Activated T-helper 1 cell treated with anti-CD3 and anti-CD28 coated beads, Interleukin-2, amount 50 U/mL, for 16 hours (primary cell): ENCODE measurements at regions not wholly inside any gene's neighbourhood (a gene's known extent, or its start where the extent isn't known, plus 50 kb on each side); places are given as distances from the start of the nearest gene placed in this dataset.
"Not testable (repeated sequence)": the region's sequence is repeated elsewhere in the genome, so short reads cannot be mapped to it uniquely, and the experiment has no call there.

Source experiments
- DNase-seq, 2 donors: peaks; one replicate each; pipeline ENCODE4 v3.0.0-alpha.2; 2020; ENCODE audit warnings: low read depth in 1 of 2, low spot score in 1 of 2

DNA sequence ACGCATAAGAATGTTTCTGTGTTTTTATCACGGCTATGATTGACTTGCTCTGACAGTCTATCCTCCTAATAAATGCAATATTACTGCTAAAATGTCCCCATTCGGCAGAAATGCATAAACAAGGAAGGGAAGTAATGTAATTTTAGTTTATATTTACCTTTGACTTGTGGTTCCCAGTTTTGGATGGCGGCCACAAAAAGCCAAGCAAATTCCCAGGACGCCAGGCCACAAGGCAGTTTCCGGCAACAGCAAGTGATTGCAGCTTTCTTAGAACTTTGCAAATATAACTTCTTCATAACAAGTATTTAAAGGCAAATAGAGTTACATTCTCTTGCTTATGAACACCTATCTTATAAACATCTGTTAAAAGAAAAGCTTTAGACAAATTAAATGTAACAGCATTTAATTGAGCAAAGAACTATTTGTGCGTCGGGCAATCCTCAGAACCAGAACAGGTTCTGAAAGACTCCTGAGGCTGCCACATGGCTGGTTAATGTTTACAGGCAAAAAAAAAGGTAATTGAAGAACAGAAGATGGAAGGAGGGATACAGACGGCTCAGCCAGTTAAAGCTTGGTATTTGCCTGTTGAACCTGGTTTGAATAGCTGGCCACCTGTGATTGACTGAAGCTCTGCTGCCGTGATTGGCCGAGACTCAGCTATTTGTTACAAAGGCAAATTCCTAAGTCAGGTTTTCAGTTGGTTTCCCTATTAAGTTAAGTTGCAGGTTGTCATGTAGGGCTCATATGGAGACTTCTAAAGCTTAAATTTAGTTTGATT lies 80.8 kb downstream of the C21orf91 start:
- no peak for DNase-seq

DNA sequence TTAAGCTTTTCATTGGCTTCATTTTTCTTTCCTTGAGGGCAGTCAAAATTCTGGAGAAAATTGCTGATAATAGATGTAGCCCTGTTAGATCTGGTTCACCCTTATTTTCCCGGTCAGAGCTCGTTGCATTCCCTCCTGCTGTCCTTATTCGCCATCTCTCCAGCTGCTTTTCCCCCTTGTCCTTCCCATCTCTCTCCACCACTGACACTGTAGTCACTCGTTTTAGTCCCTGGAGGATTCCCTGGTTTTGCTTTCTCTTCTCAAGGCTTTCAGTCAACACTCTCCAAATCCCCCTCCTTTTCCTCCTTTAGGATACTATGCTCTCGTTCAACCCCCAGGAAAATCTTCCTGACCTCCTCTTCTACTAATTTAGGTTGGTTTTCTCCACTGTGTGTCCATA lies 83.1 kb downstream of the C21orf91 start:
- DNase-seq: no peak

DNA sequence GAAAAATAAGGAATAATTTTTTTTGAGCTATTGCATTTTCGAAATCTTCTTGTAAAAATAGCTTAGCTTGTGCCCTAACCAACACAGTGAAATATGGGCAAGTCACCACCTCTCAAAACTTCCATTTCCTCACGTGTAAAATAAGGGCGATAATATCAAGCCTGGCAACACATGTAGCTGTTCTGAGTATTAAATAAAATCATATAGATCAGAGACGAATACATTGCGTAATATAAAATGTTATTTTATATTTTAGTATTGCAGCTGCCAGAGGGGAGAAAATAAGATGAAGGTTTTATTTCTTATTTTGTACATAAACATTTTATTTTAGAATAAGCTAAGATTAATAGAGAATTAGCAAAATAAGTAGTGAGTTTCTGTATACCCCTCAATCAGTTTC lies 85.9 kb downstream of the C21orf91 start:
- DNase-seq: no peak

- DNase-seq: no peak
Measured at GRCh38 chr21:17732306-17732705, 86.8 kb downstream of the C21orf91 start.

DNA sequence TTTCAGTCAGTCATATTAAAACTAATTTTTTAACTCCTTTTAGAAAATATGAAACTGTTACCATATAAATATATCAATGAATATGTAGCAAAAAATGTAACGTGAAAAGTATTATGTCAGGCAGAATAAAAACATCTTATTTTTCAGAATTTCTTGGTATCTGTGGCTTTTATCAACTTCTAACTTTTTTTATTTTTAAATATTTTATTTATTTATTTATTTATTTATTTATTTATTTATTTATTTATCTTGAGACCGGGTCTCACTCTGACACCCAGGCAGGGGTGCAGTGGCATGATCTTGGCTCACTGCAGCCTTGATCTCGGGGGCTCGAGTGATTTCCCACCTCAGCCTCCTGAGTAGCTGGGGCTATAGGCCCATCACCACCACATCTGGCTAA lies 87.6 kb downstream of the C21orf91 start:
- no peak for DNase-seq

DNA sequence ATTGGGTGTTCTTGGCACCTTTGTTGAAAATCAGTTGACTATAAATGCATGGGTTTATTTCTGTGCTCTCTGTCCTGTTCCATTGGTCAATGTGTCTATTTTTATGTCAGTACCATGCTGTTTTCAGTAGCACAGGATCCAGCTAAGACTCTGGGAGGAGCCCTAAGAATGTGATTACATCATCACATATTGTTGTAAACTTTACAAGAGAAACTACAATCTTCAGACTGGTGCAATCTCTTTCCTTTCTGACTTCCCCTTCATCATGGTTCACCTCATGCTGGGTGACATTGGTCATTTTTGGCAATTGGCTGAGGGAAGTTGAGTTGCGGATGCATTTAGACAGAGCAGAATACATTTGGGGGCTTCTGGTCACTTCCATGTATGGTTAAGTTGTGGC lies 88.4 kb downstream of the C21orf91 start:
- DNase-seq: no peak

DNA sequence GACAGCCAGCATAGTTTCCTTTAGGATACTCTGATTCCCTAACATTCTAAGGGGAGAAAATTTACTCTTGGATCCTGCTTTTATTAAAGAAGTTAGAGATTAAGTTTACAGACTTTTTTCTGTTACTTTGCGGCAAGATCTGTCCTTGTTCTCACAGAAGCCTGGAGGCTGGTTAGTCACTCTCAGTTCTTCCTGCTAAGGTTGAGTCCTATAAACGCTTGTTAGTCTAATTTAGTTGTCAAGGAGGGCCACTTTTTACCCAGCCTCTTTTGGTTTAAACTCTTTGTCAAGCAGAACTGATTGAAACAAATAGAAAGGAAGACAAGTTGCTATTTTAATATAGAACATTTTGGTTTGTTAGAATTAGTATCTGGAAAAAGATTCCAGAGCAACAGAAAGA lies 89.7 kb downstream of the C21orf91 start:
- no peak for DNase-seq

DNA sequence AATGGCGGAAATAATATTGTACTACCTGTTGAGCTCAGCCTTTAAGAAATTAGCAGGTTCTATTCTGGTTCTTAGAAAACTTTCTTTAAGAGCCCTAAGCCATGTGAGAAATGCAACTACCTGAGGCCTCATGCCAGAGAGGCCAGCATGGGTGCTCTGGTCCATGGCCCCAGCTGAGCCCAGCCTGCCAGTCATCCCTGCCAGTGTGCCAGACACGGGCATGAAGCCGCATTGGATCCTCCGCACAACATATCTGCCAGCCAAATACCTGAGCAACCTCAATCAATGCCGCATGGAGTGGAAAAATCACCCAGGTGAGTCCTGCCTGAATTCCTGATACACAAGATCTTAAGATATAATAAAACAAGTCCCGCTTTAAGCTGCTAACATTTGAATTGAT lies 91.8 kb downstream of the C21orf91 start:
- no peak for DNase-seq

DNA sequence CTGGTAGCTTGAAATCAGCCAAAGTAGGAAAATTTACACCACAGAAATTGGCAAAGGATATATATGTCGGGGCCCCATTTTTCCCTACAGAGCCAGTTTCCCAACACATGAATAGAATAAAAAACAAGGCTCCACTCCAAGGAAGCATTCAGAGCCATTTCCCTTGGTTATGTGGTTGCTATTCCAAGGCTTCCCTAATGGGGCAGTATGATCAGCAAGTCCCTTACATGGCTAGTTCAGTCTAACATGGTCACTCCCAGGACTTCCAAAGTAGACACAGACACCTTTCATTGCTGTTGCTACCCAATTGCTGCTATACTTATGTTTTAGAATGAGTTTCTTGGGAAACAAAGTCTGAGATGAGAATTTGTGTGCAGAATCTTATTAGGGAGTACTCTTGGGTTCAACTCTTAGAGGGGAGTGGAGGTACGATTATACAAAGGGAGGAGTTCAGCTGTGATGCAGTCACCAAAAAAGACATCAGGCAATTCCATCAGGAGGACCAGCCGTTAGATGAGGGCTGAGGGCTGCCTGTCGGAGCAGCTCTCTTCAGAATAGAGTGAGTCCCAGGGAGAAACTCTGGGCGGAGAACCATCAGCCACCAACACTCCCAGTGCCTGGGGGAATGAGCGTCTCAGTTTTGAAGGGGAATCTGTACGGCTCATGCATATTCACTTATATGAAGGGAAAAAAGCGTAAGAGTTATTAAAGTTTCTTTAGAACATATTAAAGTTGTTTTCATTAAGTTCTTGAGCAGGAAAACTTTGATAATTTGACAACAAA lies 92.9 kb downstream of the C21orf91 start:
- no peak for DNase-seq

GRCh38 chr21:17725339-17725738 lies 93.8 kb downstream of the C21orf91 start:
- DNase-seq: no peak

DNA sequence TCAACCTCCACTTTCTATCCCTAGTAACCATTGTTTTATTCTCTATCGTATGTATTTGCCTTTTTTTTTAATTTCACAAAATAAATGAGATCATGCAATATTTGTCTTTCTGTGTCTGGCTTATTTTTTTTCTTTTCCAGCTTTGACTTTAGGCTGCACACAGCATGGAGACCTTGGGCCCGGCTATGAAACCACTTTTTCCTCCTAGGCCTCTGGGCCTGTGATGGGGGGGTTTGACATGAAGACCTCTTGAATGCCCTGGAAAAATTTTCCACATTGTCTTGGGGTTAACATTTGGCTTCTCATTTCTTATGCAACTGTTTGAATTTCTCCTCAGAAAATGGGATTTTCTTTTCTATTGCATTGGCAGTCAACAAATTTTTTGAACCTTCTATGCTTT lies 100.2 kb upstream of the BTG3 start:
- DNase-seq: no peak

GRCh38 chr21:17711896-17712295 lies 99.2 kb upstream of the BTG3 start:
- no peak for DNase-seq

GRCh38 chr21:17709266-17709611 lies 96.5 kb upstream of the BTG3 start:
- no peak for DNase-seq

GRCh38 chr21:17708522-17709265 lies 96.0 kb upstream of the BTG3 start:
- no peak for DNase-seq

- no peak for DNase-seq
Measured at GRCh38 chr21:17699524-17700189, 87.0 kb upstream of the BTG3 start.

GRCh38 chr21:17697473-17697872 lies 84.8 kb upstream of the BTG3 start:
- no peak for DNase-seq

GRCh38 chr21:17694416-17694815 lies 81.7 kb upstream of the BTG3 start:
- not testable (repeated sequence) for DNase-seq

DNA sequence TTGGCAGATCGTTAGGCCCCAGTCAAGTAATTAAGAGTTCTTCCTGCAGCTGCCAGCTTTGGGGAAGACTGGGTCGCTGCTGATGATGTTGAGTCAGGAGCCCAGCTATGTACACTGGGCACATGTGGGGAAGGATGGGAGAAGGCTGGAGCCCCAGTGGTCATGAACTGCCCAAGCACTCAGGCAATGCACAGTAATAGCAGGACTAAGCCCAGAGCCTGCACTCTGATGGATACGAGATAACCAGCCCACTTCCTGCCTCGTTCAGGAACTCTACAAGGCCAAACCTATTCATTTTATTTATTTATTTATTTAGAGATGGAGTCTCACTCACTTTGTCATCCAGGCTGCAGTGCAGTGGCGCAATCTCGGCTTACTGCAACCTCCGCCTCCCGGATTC lies 81.1 kb upstream of the BTG3 start:
- DNase-seq: no peak

GRCh38 chr21:17690078-17690494 lies 77.4 kb upstream of the BTG3 start:
- DNase-seq: no peak

DNA sequence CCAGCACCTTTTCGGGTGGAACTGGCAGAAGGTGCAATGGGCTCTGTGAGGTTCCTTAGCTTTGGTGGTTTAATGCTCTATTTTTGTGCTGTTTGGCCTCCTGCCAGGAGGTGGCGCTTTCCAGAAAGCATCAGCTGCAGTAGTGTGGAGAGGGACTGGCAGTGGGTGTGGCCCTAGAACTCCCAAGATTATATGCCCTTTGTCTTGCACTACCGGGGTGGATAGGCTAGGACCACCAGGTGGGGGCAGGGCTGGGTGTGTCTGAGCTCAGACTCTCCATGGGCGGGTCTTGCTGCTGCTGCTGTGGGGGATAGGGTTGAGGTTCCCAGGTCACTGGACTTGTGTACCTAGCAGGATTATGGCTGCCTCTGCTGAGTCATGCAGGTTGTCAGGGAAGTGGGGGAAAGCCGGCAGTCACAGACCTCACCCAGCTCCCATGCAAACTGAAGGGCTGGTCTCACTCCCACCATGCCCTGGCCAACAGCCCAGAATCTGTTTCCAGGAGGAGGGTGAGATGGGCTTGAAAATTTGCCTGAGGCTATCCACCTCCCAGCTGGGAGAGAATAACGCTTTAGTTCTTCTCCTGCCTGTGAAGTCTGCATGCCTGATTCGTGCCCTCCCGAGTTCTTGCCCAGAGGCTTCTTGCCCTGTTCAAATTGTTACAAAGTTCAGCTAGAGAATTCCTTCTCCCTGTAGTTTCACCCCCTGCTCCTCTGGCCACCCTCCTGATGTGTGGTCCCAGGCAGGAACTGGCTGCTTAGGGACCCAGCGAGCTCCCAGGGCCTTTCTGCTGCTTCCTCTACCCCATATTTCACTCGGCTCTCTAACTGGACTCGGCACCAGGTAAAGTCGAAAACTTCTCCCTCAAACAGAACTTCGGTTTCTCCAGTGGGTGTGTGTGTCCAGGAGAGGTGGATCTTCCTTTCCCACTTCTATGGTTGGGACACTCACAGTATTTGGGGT lies 76.5 kb upstream of the BTG3 start:
- DNase-seq: peak; percentile 2 to 32
